Astrocyte of the spinal cord (primary cell): ENCODE measurements at regions not wholly inside any gene's neighbourhood (a gene's known extent, or its start where the extent isn't known, plus 50 kb on each side); places are given as distances from the start of the nearest gene placed in this dataset.
"Not testable (repeated sequence)": the region's sequence is repeated elsewhere in the genome, so short reads cannot be mapped to it uniquely, and the experiment has no call there.

Source experiments
- DNase-seq: peaks from one replicate; pipeline ENCODE4 v3.0.0; 2011; ENCODE audit warnings: low read depth, low spot score
- H3K4me3 ChIP-seq: 2 replicates; pipeline ENCODE4 v1.5.1; 2011; ENCODE audit warnings: low read depth, mild to moderate bottlenecking, low read length, moderate library complexity
- in situ Hi-C: cut with HindIII; loops from 2 replicates; pipeline ENCODE4 v1.10.0; 2017; ENCODE audit warnings: low sequenced_read_pairs
- TF ChIP-seq, protein P1 (sequence below): IDR thresholded peaks from 2 replicates; pipeline ENCODE4 v1.5.1; 2012; ENCODE audit warnings: low read depth, mild to moderate bottlenecking, low read length, inconsistent platforms

DNA sequence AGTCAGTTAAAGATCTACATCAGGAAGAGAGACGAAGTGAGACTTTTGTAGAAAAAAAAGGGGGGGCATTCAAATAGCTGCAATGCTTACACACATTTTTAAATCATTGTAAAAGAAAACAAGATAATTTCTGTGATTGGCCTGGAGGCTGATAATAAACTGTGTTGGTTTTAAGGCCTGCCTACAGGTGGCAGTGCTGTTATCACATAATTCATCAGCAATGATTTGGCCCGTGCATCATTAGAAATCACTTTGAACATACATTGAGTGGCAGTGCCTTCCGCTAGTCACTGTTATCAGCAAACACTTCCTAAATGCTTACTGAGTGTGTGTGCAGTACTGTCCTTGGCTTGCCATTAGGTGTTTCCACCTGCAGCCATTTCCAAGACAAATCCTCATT is 831.9 kb downstream of the TRIML1 start:
- no peak for DNase-seq
- in situ Hi-C loops = no loop called here
- TF ChIP-seq, protein P1, sequence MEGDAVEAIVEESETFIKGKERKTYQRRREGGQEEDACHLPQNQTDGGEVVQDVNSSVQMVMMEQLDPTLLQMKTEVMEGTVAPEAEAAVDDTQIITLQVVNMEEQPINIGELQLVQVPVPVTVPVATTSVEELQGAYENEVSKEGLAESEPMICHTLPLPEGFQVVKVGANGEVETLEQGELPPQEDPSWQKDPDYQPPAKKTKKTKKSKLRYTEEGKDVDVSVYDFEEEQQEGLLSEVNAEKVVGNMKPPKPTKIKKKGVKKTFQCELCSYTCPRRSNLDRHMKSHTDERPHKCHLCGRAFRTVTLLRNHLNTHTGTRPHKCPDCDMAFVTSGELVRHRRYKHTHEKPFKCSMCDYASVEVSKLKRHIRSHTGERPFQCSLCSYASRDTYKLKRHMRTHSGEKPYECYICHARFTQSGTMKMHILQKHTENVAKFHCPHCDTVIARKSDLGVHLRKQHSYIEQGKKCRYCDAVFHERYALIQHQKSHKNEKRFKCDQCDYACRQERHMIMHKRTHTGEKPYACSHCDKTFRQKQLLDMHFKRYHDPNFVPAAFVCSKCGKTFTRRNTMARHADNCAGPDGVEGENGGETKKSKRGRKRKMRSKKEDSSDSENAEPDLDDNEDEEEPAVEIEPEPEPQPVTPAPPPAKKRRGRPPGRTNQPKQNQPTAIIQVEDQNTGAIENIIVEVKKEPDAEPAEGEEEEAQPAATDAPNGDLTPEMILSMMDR = peak; percentile 34
- no peak overlapping the region for H3K4me3 ChIP-seq

DNA sequence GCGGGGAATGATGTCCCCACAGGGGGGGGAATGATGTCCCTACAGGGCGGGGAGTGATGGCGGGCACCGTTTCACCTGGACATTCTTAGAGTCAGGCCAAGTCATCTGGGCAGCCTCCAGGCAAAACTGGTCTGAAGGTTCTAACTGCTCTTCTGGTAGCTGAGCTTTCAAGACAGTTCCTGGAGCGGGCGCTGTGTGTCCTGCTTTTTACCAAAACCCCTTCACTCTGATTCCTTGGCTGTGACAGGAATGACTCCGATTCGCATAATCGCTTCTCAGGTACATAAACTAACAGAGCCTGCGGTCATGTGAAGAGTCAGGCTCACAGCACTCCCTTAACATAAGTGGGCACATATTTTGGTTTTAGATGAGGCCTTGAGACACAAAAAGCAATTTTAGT is 836.0 kb downstream of the TRIML1 start:
- H3K4me3 ChIP-seq = no peak overlapping the region
- in situ Hi-C loops = no loop called here
- DNase-seq = no peak
- TF ChIP-seq, protein P1 = no peak

- DNase-seq = peak; percentile 81
- TF ChIP-seq, protein P1 = no peak
- in situ Hi-C loops = no loop called here
- no peak overlapping the region for H3K4me3 ChIP-seq
These were observed 837.4 kb downstream of the TRIML1 start for GRCh38 chr4:188976644-188977115.

DNA sequence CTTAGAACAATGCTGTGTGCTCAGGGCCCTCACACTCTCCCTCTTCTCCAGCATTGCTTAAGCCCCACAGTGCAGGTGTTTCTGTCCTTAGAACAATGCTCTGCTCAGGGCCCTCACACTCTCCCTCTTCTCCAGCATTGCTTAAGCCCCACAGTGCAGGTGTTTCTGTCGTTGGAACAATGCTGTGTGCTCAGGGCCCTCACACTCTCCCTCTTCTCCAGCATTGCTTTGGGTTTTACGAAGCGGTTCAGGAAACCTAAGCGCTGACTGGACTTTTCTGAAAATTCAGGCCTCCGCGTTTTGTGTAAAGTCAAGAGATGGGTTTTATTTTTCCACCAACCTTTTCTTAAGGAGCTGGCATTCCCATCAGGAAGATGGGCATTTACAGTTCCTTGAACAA is 838.0 kb downstream of the TRIML1 start:
- DNase-seq, in situ Hi-C loops, H3K4me3 ChIP-seq: not testable (repeated sequence)

GRCh38 chr4:188984518-188984917 is 845.3 kb downstream of the TRIML1 start:
- TF ChIP-seq, protein P1 = no peak
- no peak for DNase-seq
- in situ Hi-C loops = no loop called here
- no peak overlapping the region for H3K4me3 ChIP-seq

GRCh38 chr4:188986271-188986689 is 847.0 kb downstream of the TRIML1 start:
- in situ Hi-C loops = no loop called here

GRCh38 chr4:188987011-188987410 is 847.8 kb downstream of the TRIML1 start:
- DNase-seq = no peak
- H3K4me3 ChIP-seq = no peak overlapping the region
- TF ChIP-seq, protein P1 = no peak
- in situ Hi-C loops = no loop called here

More at GRCh38 chr4:188986271-188986689, 847.0 kb downstream of the TRIML1 start:
- peak; percentile 83 for DNase-seq
- TF ChIP-seq, protein P1 = no peak
- H3K4me3 ChIP-seq = no peak overlapping the region
